Tibial nerve (tissue), 3 donors: ENCODE measurements at regions not wholly inside any gene's neighbourhood (a gene's known extent, or its start where the extent isn't known, plus 50 kb on each side); places are given as distances from the start of the nearest gene placed in this dataset.

ENCODE experiments used
- POLR2A ChIP-seq, 2 donors: fragments of 450-650 bp; IDR thresholded peaks; one replicate each; pipeline ENCODE4 v1.6.1; 2017; ENCODE audit warnings: antibody characterized with exemption in 2 of 2, mild to moderate bottlenecking in 2 of 2, moderate library complexity in 2 of 2
- TF ChIP-seq, protein P1 (sequence below), 5 experiments: fragments of 200-600 bp in 3 of 5; fragments of 450-650 bp in 2 of 5; sonication (generic) in 3 of 5; IDR thresholded peaks; one replicate each; pipeline ENCODE4 v1.5.1; 2016 to 2019; ENCODE audit warnings: antibody characterized with exemption in 5 of 5, mild to moderate bottlenecking in 3 of 5, moderate library complexity in 2 of 5

DNA sequence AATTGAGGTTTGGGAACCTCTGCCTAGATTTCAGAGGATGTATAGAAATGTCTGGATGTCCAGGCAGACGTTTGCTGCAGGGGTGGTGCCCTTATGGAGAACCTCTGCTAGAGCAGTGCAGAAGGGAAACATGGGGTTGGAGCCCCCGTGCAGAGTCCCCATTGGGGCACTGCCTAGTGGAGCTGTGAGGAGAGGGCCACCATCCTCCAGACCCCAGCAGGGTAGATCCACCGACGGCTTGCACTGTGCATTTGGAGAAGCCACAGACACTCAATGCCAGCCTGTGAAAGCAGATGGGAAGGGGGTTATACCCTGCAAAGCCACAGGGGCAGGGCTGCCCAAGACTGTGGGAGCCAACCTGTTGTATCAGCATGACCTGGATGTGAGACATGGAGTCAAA is 354.6 kb downstream of the ZNF326 start:
- TF ChIP-seq POLR2A (IDR thresholded peaks at IDR 0.05) = no peak
- TF ChIP-seq, protein P1, sequence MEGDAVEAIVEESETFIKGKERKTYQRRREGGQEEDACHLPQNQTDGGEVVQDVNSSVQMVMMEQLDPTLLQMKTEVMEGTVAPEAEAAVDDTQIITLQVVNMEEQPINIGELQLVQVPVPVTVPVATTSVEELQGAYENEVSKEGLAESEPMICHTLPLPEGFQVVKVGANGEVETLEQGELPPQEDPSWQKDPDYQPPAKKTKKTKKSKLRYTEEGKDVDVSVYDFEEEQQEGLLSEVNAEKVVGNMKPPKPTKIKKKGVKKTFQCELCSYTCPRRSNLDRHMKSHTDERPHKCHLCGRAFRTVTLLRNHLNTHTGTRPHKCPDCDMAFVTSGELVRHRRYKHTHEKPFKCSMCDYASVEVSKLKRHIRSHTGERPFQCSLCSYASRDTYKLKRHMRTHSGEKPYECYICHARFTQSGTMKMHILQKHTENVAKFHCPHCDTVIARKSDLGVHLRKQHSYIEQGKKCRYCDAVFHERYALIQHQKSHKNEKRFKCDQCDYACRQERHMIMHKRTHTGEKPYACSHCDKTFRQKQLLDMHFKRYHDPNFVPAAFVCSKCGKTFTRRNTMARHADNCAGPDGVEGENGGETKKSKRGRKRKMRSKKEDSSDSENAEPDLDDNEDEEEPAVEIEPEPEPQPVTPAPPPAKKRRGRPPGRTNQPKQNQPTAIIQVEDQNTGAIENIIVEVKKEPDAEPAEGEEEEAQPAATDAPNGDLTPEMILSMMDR (IDR thresholded peaks at IDR 0.05) = no peak
